CD4-positive, alpha-beta T cell (primary cell): ENCODE measurements at regions not wholly inside any gene's neighbourhood (a gene's known extent, or its start where the extent isn't known, plus 50 kb on each side); places are given as distances from the start of the nearest gene placed in this dataset.

ENCODE experiments used
- ATAC-seq: fragments of 200-7000 bp; cut with Tn5 transposase; one replicate; pipeline ENCODE4 v1.10.0; 2022; ENCODE audit warnings: mild to moderate bottlenecking; ENCODE audit not compliant: poor library complexity
- CTCF ChIA-PET: fragments of 350-600 bp; sonication (Branson Sonifier 250); formaldehyde crosslinking; loops from one replicate; lab custom pipeline; 2021; ENCODE audit warnings: antibody characterized with exemption, inconsistent platforms; lab: Charles Lee
- POLR2A ChIA-PET: fragments of 350-600 bp; sonication (Branson Sonifier 250); formaldehyde crosslinking; loops from one replicate; lab custom pipeline; 2021; ENCODE audit warnings: antibody characterized with exemption, inconsistent platforms; lab: Charles Lee
- DNase-seq, 14 experiments: peaks; one replicate each; pipeline ENCODE4 v3.0.0-alpha.2; 2013 to 2020; ENCODE audit warnings: mixed read lengths in 2 of 14
- H3K27ac ChIP-seq, 2 donors: one replicate each; pipeline versions ENCODE4 v1.5.1 to v1.7.0; 2013; ENCODE audit warnings: low read length in 2 of 2, low read depth in 1 of 2, mild to moderate bottlenecking in 1 of 2
- H3K27me3 ChIP-seq, 2 experiments: 1 replicate in 1 of 2; 2 replicates in 1 of 2; pipeline versions ENCODE4 v1.6.1 to v1.7.0; 2013; ENCODE audit warnings: low read length in 2 of 2, control low read depth in 1 of 2, mild to moderate bottlenecking in 1 of 2, moderate library complexity in 1 of 2; ENCODE audit not compliant: insufficient read depth in 2 of 2, control insufficient read depth in 1 of 2
- H3K36me3 ChIP-seq: one replicate; pipeline ENCODE4 v1.6.1; 2013; ENCODE audit warnings: low read length, control low read depth; ENCODE audit not compliant: insufficient read depth
- H3K4me1 ChIP-seq: one replicate; pipeline ENCODE4 v1.6.1; 2013; ENCODE audit warnings: low read length, control low read depth; ENCODE audit not compliant: insufficient read depth
- H3K4me3 ChIP-seq: one replicate; pipeline ENCODE4 v1.5.1; 2013; ENCODE audit warnings: mild to moderate bottlenecking, low read length, moderate library complexity
- H3K9me3 ChIP-seq, 2 experiments: 1 replicate in 1 of 2; 2 replicates in 1 of 2; pipeline versions ENCODE4 v1.6.1 to v1.7.0; 2013; ENCODE audit warnings: low read length in 2 of 2, mild to moderate bottlenecking in 2 of 2, control low read depth in 1 of 2, moderate library complexity in 1 of 2; ENCODE audit not compliant: control insufficient read depth in 1 of 2, insufficient read depth in 1 of 2
- H3K27ac Mint-ChIP-seq: one replicate; pipeline ENCODE4 v1.8.0; 2020; ENCODE audit warnings: mixed read lengths
- H3K27me3 Mint-ChIP-seq: one replicate; pipeline ENCODE4 v1.8.0; 2021; ENCODE audit warnings: mixed read lengths
- H3K36me3 Mint-ChIP-seq: one replicate; pipeline ENCODE4 v1.8.0; 2021; ENCODE audit warnings: low read depth, mixed read lengths
- H3K4me1 Mint-ChIP-seq: one replicate; pipeline ENCODE4 v1.8.0; 2021; ENCODE audit warnings: low read depth, mixed read lengths
- H3K4me3 Mint-ChIP-seq: one replicate; pipeline ENCODE4 v1.8.0; 2020; ENCODE audit warnings: mild to moderate bottlenecking, mixed read lengths
- H3K9me3 Mint-ChIP-seq: one replicate; pipeline ENCODE4 v1.8.0; 2020; ENCODE audit warnings: mixed read lengths
- CTCF ChIP-seq: fragments of 200-600 bp; IDR thresholded peaks from one replicate; pipeline ENCODE4 v1.8.0; 2022; ENCODE audit warnings: antibody characterized with exemption, mild to moderate bottlenecking
- intact Hi-C, 2 experiments: fragments of 100-400 bp; cut with DNase I in 1 of 2; cut with micrococcal nuclease in 1 of 2; formaldehyde crosslinking; loops; one replicate each; pipeline versions ENCODE4 v1.15.1 to v1.9.0; 2023 to 2025; cut with DNase I, micrococcal nuclease

GRCh38 chr1:195306281-195306680 is 1302.0 kb downstream of the KCNT2 start:
- Histone ChIP-seq H3K9me3 (no peaks in the 10 kb centered on the region), H3K4me1 (no peaks in the 10 kb centered on the region), H3K27ac (no peak overlapping the region), H3K4me3 (no peak overlapping the region), H3K27me3 (no peaks in the 10 kb centered on the region), H3K36me3 (no peaks in the 10 kb centered on the region)
- no peak overlapping the region for H3K27ac Mint-ChIP-seq
- ATAC-seq (no peak), DNase-seq (no peak)
- H3K9me3 Mint-ChIP-seq: no peaks in the 10 kb centered on the region
- H3K4me3 Mint-ChIP-seq: no peak overlapping the region
- ChIA-PET POLR2A (no interaction called here), CTCF (no interaction called here)
- H3K4me1 Mint-ChIP-seq: no peaks in the 10 kb centered on the region
- TF ChIP-seq CTCF: no peak
- intact Hi-C loops: no loop called here
- H3K27me3 Mint-ChIP-seq: no peaks in the 10 kb centered on the region
- H3K36me3 Mint-ChIP-seq: no peaks in the 10 kb centered on the region

DNA sequence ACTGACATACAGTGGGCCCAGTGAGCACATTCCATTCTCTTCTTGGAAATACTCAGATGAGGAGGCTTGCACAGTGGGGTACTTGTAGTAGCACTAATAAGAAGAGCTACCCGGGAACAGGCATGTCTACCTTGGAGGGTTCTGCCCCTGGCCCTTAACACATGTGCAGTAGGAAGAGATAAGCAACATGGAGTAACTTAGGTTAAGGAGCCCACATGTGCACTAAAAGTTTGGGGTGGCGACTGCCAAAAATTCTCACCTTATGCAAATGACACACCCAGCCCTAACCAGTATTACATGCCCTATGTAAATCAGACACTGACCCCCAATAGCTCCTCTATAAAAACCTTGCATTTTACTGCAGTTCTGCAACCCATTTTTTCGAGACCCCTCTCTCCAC is 1313.3 kb downstream of the KCNT2 start:
- Histone ChIP-seq H3K4me3 (no peak overlapping the region), H3K27ac (no peak overlapping the region), H3K9me3 (no peaks in the 10 kb centered on the region), H3K36me3 (no peaks in the 10 kb centered on the region), H3K4me1 (no peaks in the 10 kb centered on the region), H3K27me3 (no peaks in the 10 kb centered on the region)
- no peak for DNase-seq
- H3K4me1 Mint-ChIP-seq: no peaks in the 10 kb centered on the region
- TF ChIP-seq CTCF: no peak
- no peak overlapping the region for H3K27ac Mint-ChIP-seq
- ChIA-PET CTCF (no interaction called here), POLR2A (no interaction called here)
- intact Hi-C loops: no loop called here
- no peaks in the 10 kb centered on the region for H3K9me3 Mint-ChIP-seq
- no peak overlapping the region for H3K4me3 Mint-ChIP-seq
- no peaks in the 10 kb centered on the region for H3K36me3 Mint-ChIP-seq
- no peak for ATAC-seq
- no peaks in the 10 kb centered on the region for H3K27me3 Mint-ChIP-seq

- H3K4me3 ChIP-seq: no peak overlapping the region
Observed at GRCh38 chr1:195278644-195279043, 1329.6 kb downstream of the KCNT2 start.

More at GRCh38 chr1:195278644-195279043, 1329.6 kb downstream of the KCNT2 start:
- Histone ChIP-seq H3K36me3 (no peaks in the 10 kb centered on the region), H3K4me1 (no peaks in the 10 kb centered on the region), H3K27me3 (no peaks in the 10 kb centered on the region), H3K27ac (no peak overlapping the region), H3K9me3 (no peaks in the 10 kb centered on the region)
- ATAC-seq: no peak
- no peak for TF ChIP-seq CTCF
- no peak overlapping the region for H3K27ac Mint-ChIP-seq
- intact Hi-C loops: no loop called here
- no peak overlapping the region for H3K4me3 Mint-ChIP-seq
- CTCF ChIA-PET: no interaction called here
- H3K36me3 Mint-ChIP-seq: no peaks in the 10 kb centered on the region
- H3K4me1 Mint-ChIP-seq: no peaks in the 10 kb centered on the region
- DNase-seq: no peak
- H3K9me3 Mint-ChIP-seq: no peaks in the 10 kb centered on the region
- H3K27me3 Mint-ChIP-seq: no peaks in the 10 kb centered on the region
- POLR2A ChIA-PET: no interaction called here
